Endothelial cell of umbilical vein (primary cell): ENCODE measurements at regions not wholly inside any gene's neighbourhood (a gene's known extent, or its start where the extent isn't known, plus 50 kb on each side); places are given as distances from the start of the nearest gene placed in this dataset.

Source experiments
- BruUV-seq: library from RNA; stranded (reverse); fragments of 400-500 nt; replicated peaks from 2 replicates; lab custom pipeline; 2021; lab: Mats Ljungman, UMichigan
- CTCF ChIA-PET: fragments of 300-600, 350-600 bp; sonication (Branson Sonifier 250); formaldehyde crosslinking; loops from one replicate; lab custom pipeline; 2021; ENCODE audit warnings: antibody characterized with exemption, inconsistent platforms; lab: Charles Lee
- POLR2A ChIA-PET: fragments of 300-600, 350-600 bp; sonication (Branson Sonifier 250); formaldehyde crosslinking; loops from one replicate; lab custom pipeline; 2021; ENCODE audit warnings: antibody characterized with exemption, inconsistent platforms; lab: Charles Lee
- DNase-seq: peaks from one replicate; pipeline ENCODE4 v3.0.0-alpha.2; 2011; ENCODE audit warnings: low read depth, low spot score
- FAIRE-seq: peaks from 2 replicates; lab custom pipeline; 2011; peaks lifted over from hg19 to GRCh38; lab: Jason Lieb, UNC
- H2AFZ ChIP-seq: 2 replicates; pipeline ENCODE4 v1.6.0; 2012; ENCODE audit warnings: low read depth, low read length, control low read depth, inconsistent platforms
- H3K27ac ChIP-seq: 2 replicates; pipeline ENCODE4 v1.5.1; 2011; ENCODE audit warnings: low read depth, mild to moderate bottlenecking, control low read depth, low read length, moderate library complexity; ENCODE audit not compliant: insufficient read depth
- H3K27me3 ChIP-seq, 2 experiments: 2 replicates each; pipeline versions ENCODE4 v1.6.0 to v1.6.1; 2011; ENCODE audit warnings: low read length in 2 of 2, mixed read lengths in 1 of 2; ENCODE audit not compliant: control insufficient read depth in 2 of 2, insufficient read depth in 2 of 2
- H3K36me3 ChIP-seq, 2 experiments: 2 replicates in 1 of 2; 3 replicates in 1 of 2; pipeline ENCODE4 v1.5.1; 2011; ENCODE audit warnings: low read length in 2 of 2, mild to moderate bottlenecking in 1 of 2, moderate library complexity in 1 of 2; ENCODE audit not compliant: control insufficient read depth in 2 of 2, insufficient read depth in 2 of 2; ENCODE audit errors: extremely low read depth in 1 of 2
- H3K4me1 ChIP-seq: 3 replicates; pipeline ENCODE4 v1.5.1; 2011; ENCODE audit warnings: mild to moderate bottlenecking, low read length; ENCODE audit not compliant: control insufficient read depth, insufficient read depth; ENCODE audit errors: extremely low read depth
- H3K4me2 ChIP-seq: 2 replicates; pipeline ENCODE4 v1.6.1; 2011; ENCODE audit warnings: low read length, control low read depth, mixed read lengths; ENCODE audit not compliant: insufficient read depth
- H3K4me3 ChIP-seq, 3 experiments: fragments of 200-600 bp in 1 of 3; sonication (generic), shearing (Covaris generic) in 1 of 3; replicated peaks in 1 of 3; 2 replicates each; pipeline ENCODE4 v1.5.1; 2011 to 2016; ENCODE audit warnings: control low read depth in 3 of 3, low read length in 3 of 3, mild to moderate bottlenecking in 2 of 3, inconsistent platforms in 1 of 3, low read depth in 1 of 3, moderate library complexity in 1 of 3; ENCODE audit not compliant: insufficient read depth in 1 of 3
- H3K79me2 ChIP-seq: 2 replicates; pipeline ENCODE4 v1.6.0; 2012; ENCODE audit warnings: low read length, inconsistent platforms; ENCODE audit not compliant: control insufficient read depth, insufficient read depth
- H3K9ac ChIP-seq: replicated peaks from 2 replicates; pipeline ENCODE3; 2011; ENCODE audit warnings: low read length, control low read depth; ENCODE audit not compliant: insufficient read depth; ENCODE audit errors: extremely low read depth
- H3K9me1 ChIP-seq: replicated peaks from 3 replicates; pipeline ENCODE4 v1.6.0; 2011; ENCODE audit warnings: mild to moderate bottlenecking, low read length; ENCODE audit not compliant: control insufficient read depth, insufficient read depth; ENCODE audit errors: extremely low read depth
- H3K9me3 ChIP-seq: replicated peaks from 2 replicates; pipeline ENCODE4 v1.5.1; 2012; ENCODE audit warnings: low read length, inconsistent platforms; ENCODE audit not compliant: control insufficient read depth, insufficient read depth
- H4K20me1 ChIP-seq: replicated peaks from 2 replicates; pipeline ENCODE3; 2011; ENCODE audit warnings: mild to moderate bottlenecking, low read length; ENCODE audit not compliant: control insufficient read depth, insufficient read depth; ENCODE audit errors: extremely low read depth
- CTCF ChIP-seq, 2 donors: IDR thresholded peaks; 1 replicate in 1 of 2; 2 replicates in 1 of 2; pipeline ENCODE4 v1.5.1; 2011; ENCODE audit warnings: low read length in 2 of 2, mild to moderate bottlenecking in 2 of 2, moderate library complexity in 2 of 2, control low read depth in 1 of 2, inconsistent platforms in 1 of 2, low read depth in 1 of 2; ENCODE audit not compliant: insufficient read depth in 1 of 2; ENCODE audit errors: extremely low read depth in 1 of 2
- EZH2 ChIP-seq: IDR thresholded peaks from 2 replicates; pipeline ENCODE4 v1.6.1; 2012; ENCODE audit warnings: borderline replicate concordance, low read depth, mild to moderate bottlenecking, moderate library complexity, low read length, inconsistent platforms; ENCODE audit not compliant: severe bottlenecking
- FOS ChIP-seq: IDR thresholded peaks from 2 replicates; pipeline ENCODE4 v1.6.1; 2011; ENCODE audit warnings: mild to moderate bottlenecking, low read length, moderate library complexity, borderline replicate concordance; ENCODE audit not compliant: insufficient read depth
- GATA2 ChIP-seq: IDR thresholded peaks from 2 replicates; pipeline ENCODE4 v1.7.0; 2011; ENCODE audit warnings: low read depth, mild to moderate bottlenecking, moderate library complexity, mixed read lengths, low read length; ENCODE audit not compliant: insufficient read length, insufficient read depth
- JUN ChIP-seq: IDR thresholded peaks from 2 replicates; pipeline ENCODE4 v1.6.1; 2011; ENCODE audit warnings: borderline replicate concordance, low read depth; ENCODE audit not compliant: insufficient read length, insufficient read depth
- MYC ChIP-seq: IDR thresholded peaks from one replicate; pipeline ENCODE4 v1.6.1; 2011; ENCODE audit warnings: mild to moderate bottlenecking, low read depth, low read length
- POLR2A ChIP-seq: IDR thresholded peaks from 2 replicates; pipeline ENCODE4 v1.6.1; 2012; ENCODE audit warnings: low read depth, mild to moderate bottlenecking, control low read depth, low read length
- POLR2AphosphoS5 ChIP-seq: IDR thresholded peaks from 2 replicates; pipeline ENCODE4 v1.6.1; 2012; ENCODE audit warnings: low read depth, mild to moderate bottlenecking, control low read depth, low read length, moderate library complexity; ENCODE audit not compliant: insufficient read depth
- dilution Hi-C: fragments of 300-500 bp; cut with MboI; formaldehyde crosslinking; loops from one replicate; pipeline ENCODE4 v1.15.0; 2019; ENCODE audit warnings: low sequenced_read_pairs; ENCODE audit not compliant: extremely low pct_ligation_motif_present
- intact Hi-C: fragments of 100-400 bp; cut with micrococcal nuclease; formaldehyde crosslinking; loops from one replicate; pipeline ENCODE4 v1.10.0; 2022
- TF ChIP-seq, protein P1 (sequence below): IDR thresholded peaks from 2 replicates; pipeline ENCODE4 v1.6.1; 2011; ENCODE audit not compliant: insufficient read depth, insufficient read length

- no peak overlapping the region for H3K4me2 ChIP-seq
- DNase-seq: no peak
- H3K4me3 ChIP-seq: no peak overlapping the region
- no peaks in the 10 kb centered on the region for H3K9me1 ChIP-seq
- no peak overlapping the region for H2AFZ ChIP-seq
- no TSS peak for BruUV-seq
- intact Hi-C loops: no loop called here
- H3K27ac ChIP-seq: no peak overlapping the region
- dilution Hi-C loops: no loop called here
- H3K79me2 ChIP-seq: no peaks in the 10 kb centered on the region
- ChIA-PET CTCF (no interaction called here), POLR2A (no interaction called here)
- no peaks in the 10 kb centered on the region for H4K20me1 ChIP-seq
- no peaks in the 10 kb centered on the region for H3K4me1 ChIP-seq
- H3K9ac ChIP-seq: no peak overlapping the region
- no peaks in the 10 kb centered on the region for H3K9me3 ChIP-seq
- TF ChIP-seq JUN: no peak
- TF ChIP-seq GATA2: no peak
- TF ChIP-seq POLR2A: no peak
- TF ChIP-seq MYC: no peak
- TF ChIP-seq EZH2: no peak
- TF ChIP-seq, protein P1, sequence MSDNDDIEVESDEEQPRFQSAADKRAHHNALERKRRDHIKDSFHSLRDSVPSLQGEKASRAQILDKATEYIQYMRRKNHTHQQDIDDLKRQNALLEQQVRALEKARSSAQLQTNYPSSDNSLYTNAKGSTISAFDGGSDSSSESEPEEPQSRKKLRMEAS: no peak
- TF ChIP-seq CTCF (IDR thresholded peaks at IDR 0.05; ENCODE audit: extremely low read depth in 1 of 2, insufficient read depth in 1 of 2, low read depth in 1 of 2, low read length in 2 of 2): no peak
- no peak for TF ChIP-seq FOS
- TF ChIP-seq POLR2AphosphoS5: no peak
- FAIRE-seq: no peak
- no peaks in the 10 kb centered on the region for H3K36me3 ChIP-seq
- H3K27me3 ChIP-seq: peaks cover 0 to 2% of the 10 kb centered on the region in 2 experiments
Observed at GRCh38 chr11:94673951-94674491, 94.1 kb upstream of the AMOTL1 start.
